ENCODE measurements at regions not wholly inside any gene's neighbourhood (a gene's known extent, or its start where the extent isn't known, plus 50 kb on each side); places are given as distances from the start of the nearest gene placed in this dataset.

DNA sequence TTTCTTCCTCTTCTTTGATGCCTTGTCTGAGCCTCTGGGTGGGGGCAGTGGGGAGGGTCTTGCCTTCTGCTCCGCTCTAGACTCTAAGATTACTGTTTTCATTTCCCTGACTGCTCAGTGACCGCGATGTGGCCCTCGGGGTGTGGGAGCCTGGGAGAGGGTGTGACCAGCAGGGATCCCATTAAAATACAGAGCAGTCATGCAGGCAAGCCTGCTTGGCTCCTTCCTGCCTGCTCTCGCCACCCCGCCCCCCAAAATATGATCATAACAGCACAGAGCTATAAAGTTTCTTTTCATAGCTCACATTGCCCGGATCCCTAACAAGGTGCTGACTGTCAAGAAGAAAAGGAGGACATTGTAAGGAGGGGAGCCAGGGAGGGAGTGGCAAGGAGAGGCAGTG is 332.9 kb downstream of the RAB28 start:
- no peak overlapping the region for H3K27ac ChIP-seq
- 84% methylated on average over 5 of the region's 7 CpGs for whole genome bisulfite sequencing (ENCODE audit: insufficient coverage, low coverage, low lambda C conversion rate, missing lambda C conversion rate)
- H3K4me1 ChIP-seq: no peaks in the 10 kb centered on the region
- no peak for TF ChIP-seq POLR2A (IDR thresholded peaks at IDR 0.05)
- TF ChIP-seq, protein P1, sequence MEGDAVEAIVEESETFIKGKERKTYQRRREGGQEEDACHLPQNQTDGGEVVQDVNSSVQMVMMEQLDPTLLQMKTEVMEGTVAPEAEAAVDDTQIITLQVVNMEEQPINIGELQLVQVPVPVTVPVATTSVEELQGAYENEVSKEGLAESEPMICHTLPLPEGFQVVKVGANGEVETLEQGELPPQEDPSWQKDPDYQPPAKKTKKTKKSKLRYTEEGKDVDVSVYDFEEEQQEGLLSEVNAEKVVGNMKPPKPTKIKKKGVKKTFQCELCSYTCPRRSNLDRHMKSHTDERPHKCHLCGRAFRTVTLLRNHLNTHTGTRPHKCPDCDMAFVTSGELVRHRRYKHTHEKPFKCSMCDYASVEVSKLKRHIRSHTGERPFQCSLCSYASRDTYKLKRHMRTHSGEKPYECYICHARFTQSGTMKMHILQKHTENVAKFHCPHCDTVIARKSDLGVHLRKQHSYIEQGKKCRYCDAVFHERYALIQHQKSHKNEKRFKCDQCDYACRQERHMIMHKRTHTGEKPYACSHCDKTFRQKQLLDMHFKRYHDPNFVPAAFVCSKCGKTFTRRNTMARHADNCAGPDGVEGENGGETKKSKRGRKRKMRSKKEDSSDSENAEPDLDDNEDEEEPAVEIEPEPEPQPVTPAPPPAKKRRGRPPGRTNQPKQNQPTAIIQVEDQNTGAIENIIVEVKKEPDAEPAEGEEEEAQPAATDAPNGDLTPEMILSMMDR (IDR thresholded peaks at IDR 0.05): no peak
- H3K4me3 ChIP-seq: no peak overlapping the region
- H3K36me3 ChIP-seq: no peaks in the 10 kb centered on the region
- no peaks in the 10 kb centered on the region for H3K27me3 ChIP-seq
- intact Hi-C loops (cut with DNase I): no loop called here
- H3K9me3 ChIP-seq: no peaks in the 10 kb centered on the region
- ATAC-seq (no peak), DNase-seq (no peak)

DNA sequence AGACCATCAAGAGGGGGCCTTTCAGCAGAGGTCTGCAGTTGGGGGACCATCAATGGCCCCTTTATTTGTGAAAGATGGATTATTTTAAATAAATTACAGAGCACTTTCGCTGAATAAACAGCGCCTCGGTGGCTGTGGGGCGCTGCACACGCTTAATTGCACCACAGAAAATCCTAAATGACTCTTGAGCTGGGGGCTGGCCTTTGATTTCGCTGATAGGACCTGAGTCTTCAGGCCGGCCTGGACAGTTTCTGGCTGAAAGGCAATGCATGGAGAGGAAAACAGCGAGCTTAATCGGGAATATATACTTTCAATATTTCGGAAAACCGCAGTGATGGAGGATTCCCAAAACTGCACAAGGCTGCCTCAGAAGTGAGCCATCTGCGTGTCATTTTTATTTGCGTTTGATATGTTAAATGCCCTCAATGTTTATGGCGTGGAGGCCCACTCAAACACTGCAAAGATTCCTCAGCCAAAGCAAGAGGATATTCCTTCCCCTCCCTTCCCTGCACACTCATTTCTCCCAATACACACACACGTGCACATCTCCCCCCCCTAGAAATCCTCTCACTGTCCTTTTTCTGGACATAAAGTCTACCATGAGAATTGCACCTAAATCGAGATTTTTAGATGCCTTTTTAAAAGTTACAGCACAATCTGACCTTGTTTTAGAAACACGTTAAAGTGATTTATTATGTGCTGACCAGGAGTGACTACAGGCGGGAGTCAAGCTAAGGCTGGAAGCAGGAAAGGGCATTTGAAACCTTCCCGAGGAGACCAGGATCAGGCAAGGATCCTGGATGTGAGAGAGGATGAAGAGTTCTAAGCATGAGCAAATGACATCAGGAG is 340.7 kb downstream of the RAB28 start:
- Histone ChIP-seq H3K36me3 (no peaks in the 10 kb centered on the region), H3K9me3 (no peaks in the 10 kb centered on the region), H3K27me3 (no peaks in the 10 kb centered on the region), H3K4me3 (no peak overlapping the region), H3K4me1 (no peaks in the 10 kb centered on the region), H3K27ac (no peak overlapping the region)
- TF ChIP-seq, protein P1 (IDR thresholded peaks at IDR 0.05): no peak
- TF ChIP-seq POLR2A (IDR thresholded peaks at IDR 0.05): no peak
- ATAC-seq: no peak
- WGBS (ENCODE audit: insufficient coverage, low coverage, low lambda C conversion rate, missing lambda C conversion rate): 72% methylated on average over 12 of the region's 19 CpGs
- intact Hi-C loops (cut with DNase I): no loop called here
- DNase-seq: no peak

DNA sequence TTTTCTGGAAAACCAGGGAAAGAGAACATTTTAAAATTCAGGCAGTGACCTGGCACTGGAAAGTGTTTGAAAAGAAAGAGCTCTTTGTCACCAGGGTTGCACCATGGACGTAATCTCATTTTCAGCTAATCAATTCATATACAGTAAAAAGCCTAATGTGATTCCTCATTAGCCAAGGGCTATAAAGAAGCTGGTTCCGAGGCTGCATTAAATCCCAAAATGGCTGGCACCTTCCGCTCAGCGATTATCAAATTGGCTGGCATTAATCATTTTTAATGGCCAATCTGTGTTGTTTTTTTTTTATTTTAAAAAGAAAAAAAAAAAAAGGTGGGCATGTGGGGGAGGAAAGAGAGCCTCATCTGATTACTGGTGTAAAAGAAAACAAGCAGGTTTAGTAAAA is 341.4 kb downstream of the RAB28 start:
- H3K4me3 ChIP-seq: no peak overlapping the region
- H3K9me3 ChIP-seq: no peaks in the 10 kb centered on the region
- 94% methylated on average over 4 of the region's 4 CpGs for WGBS (ENCODE audit: insufficient coverage, low coverage, low lambda C conversion rate, missing lambda C conversion rate)
- no peak for ATAC-seq
- no peaks in the 10 kb centered on the region for H3K4me1 ChIP-seq
- no peak overlapping the region for H3K27ac ChIP-seq
- no peak for DNase-seq
- no peaks in the 10 kb centered on the region for H3K27me3 ChIP-seq
- intact Hi-C loops (cut with DNase I): no loop called here
- no peaks in the 10 kb centered on the region for H3K36me3 ChIP-seq
- TF ChIP-seq, protein P1 (IDR thresholded peaks at IDR 0.05): no peak
- TF ChIP-seq POLR2A (IDR thresholded peaks at IDR 0.05): no peak

DNA sequence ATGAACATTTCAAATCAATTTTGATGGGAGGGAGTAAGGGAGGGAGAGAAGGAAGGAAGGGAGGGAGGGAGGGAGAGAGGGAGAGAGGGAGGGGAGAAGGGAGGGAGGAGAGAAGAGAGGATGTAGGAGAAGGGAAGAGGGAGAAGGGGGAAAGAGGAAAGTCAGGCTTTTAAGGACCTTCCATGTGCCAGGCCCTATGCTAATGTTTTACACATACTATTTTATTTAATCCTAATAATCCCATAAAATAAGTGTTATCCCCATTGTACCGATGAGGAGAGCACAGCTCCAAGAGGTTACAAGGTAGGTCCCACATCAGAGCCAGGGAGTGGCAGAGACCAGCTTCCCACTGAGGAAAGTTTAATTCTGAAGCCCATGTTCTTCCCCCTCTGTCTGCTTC is 341.9 kb downstream of the RAB28 start:
- H3K36me3 ChIP-seq: no peaks in the 10 kb centered on the region
- H3K27me3 ChIP-seq: no peaks in the 10 kb centered on the region
- TF ChIP-seq POLR2A (IDR thresholded peaks at IDR 0.05): no peak
- TF ChIP-seq, protein P1 (IDR thresholded peaks at IDR 0.05): no peak
- no peak for ATAC-seq
- DNase-seq: no peak
- no peak overlapping the region for H3K4me3 ChIP-seq
- no CpG with 5 or more reads among the region's 1 CpG for WGBS (ENCODE audit: insufficient coverage, low coverage, low lambda C conversion rate, missing lambda C conversion rate)
- H3K9me3 ChIP-seq: no peaks in the 10 kb centered on the region
- H3K4me1 ChIP-seq: no peaks in the 10 kb centered on the region
- intact Hi-C loops (cut with DNase I): no loop called here
- no peak overlapping the region for H3K27ac ChIP-seq

Data from right lobe of liver (tissue), 6 donors.